Right renal pelvis (tissue), 4 donors: ENCODE measurements at regions not wholly inside any gene's neighbourhood (a gene's known extent, or its start where the extent isn't known, plus 50 kb on each side); places are given as distances from the start of the nearest gene placed in this dataset.
A peak's percentile ranks its signal among the peaks of the same experiment; 100 is the strongest.

Experiments
- DNase-seq, 4 donors: peaks; one replicate each; pipeline ENCODE4 v3.0.0-alpha.2; 2013; ENCODE audit warnings: low read depth in 4 of 4, low spot score in 3 of 4, missing footprints in 1 of 4

DNA sequence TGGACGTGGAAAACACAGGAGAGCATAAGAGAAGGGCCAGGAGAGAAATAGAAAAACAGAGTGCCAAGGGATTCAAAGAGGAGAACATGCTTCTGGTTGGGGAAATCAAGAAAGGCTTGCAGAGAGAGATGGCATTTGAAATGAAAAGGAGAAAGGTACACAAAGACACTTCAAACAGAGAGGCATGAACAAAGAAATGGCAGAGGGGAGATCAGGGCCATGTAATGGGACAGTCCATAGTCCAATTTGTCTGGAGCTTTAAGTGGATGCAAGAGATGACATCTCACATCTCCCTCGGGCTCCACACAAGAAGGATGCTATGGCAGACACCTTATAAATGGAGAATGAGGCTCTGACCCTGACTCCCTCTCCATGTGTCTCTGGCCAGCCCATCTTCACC lies 331.1 kb downstream of the MLLT3 start:
- no peak for DNase-seq

DNA sequence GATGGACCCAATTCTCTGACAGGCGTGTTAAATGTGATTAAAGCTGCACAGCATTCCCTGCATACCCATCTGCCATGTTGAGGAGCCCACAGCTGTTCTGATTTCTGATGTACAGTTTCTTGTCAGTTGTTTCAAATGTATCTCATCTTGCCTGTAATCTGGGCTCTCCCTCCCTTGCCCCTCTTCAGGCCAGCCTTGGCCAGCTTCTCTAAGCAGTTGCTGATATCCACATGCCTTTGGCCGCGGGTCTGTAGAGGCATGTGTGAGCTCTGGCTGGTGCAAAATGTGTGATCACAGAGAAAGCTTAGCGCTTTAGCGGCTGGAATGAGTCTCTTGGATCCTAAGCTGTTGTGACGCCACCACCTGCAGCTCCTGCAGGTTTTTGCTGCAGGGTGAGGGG lies 332.0 kb downstream of the MLLT3 start:
- no peak for DNase-seq

DNA sequence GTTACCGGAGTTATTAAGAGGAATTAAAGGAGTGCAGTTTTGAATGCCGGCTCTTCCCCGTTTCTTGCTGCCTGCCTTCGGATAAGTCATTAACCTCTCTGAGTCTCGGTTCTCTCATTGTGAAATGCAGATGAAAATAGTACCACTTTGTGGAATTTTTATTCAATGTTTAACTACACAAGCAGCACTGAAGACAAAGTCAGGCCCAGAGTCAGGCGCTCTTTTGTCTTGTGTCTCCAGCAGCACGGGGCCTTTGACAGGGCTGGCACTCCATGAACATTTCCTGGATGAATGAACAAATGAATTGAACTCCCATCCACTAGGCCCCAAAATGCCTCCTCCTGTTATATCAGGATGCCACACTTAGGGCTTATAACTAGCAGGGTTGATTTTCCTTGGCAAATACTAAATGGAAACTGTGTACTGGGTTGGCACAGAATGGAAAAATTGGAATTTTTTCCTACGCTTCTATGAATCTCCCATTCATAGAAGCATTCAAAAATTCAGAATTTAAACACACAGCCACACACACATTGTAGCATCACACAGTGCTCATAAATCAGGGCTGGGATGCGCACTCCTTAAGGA lies 332.8 kb downstream of the MLLT3 start:
- DNase-seq, result no peak

DNA sequence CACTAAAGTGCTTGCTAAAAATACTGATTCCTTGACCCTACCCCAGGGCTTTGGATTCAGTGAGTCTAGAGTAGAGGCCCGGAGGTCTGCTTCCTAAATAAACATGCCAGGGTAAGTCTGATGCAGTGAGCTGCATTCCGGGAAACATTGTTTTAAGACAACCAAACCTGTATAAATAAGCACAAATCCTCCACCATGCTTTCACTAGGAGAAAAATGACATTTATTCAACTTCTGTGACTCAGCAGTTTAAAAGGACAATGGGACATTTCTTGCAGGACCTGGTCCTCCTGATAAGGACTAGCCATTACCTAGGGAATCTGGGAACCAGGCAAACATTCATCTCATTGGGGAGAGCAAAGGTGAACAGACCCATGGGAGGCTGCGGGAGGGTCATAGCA lies 335.3 kb downstream of the MLLT3 start:
- no peak for DNase-seq

DNA sequence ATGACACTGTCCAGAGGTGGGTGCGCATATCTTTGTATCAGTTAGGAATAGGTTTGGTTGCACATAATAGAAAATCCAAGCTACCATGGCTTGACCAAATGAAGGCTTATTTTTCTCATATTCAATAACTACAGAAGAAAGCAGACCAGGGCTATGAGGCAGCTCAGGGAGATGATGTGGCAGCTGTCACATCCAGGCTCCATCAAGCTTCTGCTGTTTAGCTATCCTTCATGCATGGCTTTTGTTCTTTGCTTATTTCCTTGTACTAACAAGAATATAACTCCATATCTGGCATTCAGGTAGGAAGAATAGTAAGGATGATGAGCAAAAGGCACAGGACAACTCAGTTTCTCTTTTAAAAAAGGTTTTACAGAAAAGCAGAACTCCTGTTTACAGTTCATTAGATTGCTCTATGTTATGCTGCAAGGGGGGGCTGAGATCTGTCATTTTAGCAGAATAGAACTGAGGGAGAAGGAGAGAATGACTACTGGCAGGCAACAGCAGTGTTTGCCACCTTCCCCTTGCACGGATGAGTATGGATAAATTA lies 336.1 kb downstream of the MLLT3 start:
- DNase-seq, result no peak

DNA sequence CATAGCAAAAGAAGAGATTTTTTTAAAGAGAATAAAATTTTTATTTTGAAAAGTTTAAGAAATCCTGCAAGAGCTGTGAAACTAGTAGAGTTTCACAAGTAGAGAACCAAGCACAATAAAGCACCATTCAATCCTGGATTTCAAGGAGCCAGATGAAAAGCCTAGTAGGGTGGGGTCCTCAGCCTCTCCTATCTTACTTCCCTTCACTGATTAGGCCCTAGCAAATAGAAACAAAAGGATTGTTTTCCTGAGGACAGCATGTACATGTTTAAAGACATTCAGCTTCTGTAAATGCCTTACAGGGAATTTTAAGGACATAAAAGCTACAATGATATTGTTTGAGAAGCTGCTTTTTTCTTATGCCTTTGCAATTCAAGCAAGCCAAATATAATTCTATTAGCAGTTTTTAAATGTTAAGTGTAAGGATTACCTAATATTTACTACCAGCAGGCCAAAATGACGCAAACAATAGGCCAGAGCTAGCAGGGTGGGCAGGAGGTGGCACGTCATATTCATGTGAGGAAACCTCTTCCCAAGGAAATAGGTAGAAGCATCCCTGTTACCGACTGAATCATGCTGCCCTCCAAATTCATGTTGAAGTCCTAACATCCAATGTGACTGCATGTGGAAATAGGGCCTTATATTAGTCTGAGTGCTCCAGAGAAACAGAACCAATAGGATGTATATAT lies 337.6 kb downstream of the MLLT3 start:
- DNase-seq, result no peak

GRCh38 chr9:20280330-20280729 lies 342.0 kb downstream of the MLLT3 start:
- DNase-seq, result no peak

DNA sequence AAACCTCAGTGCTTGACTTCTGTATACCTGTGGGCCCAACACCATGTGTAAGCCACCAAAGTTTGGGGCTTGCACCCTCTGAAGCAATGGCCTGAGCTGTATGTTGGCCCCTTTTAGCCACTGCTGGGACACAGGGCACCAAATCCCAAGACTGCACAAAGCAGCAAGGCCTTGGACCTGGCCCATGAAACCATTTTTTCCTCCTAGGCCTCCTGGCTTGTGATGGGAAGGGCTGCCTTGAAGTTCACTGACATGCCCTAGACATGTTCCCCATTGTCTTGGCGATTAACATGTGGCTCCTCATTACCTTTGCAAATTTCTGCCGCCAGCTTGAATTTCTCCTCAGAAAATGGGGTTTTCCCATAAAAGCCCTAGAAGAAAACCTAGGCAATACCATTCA lies 345.5 kb downstream of the MLLT3 start:
- no peak for DNase-seq

GRCh38 chr9:20271723-20272122 lies 350.6 kb downstream of the MLLT3 start:
- no peak for DNase-seq

- peak; percentile 33 to 67 (median 42) for DNase-seq
Measured at GRCh38 chr9:20271096-20271495, 351.2 kb downstream of the MLLT3 start.

DNA sequence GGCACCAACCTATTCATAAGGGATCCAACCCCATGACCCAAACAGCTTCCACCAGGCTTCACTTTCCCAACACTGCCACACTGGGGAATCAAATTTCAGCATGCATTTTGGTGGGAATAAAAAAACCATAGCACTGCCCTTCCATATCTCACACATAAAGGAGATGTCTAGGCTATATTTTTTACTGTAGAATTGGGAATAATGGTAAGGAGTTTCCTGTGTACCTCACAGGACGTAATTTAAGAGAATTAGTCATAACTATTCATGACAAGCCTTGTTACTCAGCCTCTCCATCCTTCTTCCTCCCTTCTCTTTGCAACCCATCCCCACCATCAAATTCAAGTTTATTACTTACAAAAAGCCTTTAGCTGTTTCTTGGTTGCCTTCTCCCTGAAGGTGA lies 352.1 kb downstream of the MLLT3 start:
- no peak for DNase-seq

GRCh38 chr9:20269620-20270019 lies 352.7 kb downstream of the MLLT3 start:
- DNase-seq, result no peak

GRCh38 chr9:20264896-20265295 lies 357.4 kb downstream of the MLLT3 start:
- no peak for DNase-seq

DNA sequence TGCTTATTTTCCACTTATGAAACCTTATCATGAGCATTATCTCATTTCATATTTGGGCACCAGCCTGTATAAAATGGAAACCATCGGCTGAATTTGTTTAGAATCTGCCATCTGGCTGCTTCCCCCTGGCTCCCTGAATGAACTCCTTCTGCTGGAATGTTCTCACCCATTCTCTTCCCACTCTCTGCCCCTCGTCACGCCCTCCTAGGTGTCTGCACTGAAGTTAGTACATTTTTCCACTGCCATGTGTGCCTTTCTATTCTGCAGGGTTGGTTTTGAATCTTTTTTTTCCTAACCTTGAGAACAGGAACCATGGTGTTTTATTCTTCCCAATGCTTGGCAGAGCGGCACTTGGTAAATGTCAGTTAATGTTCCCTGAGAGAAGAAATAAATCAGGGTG lies 359.7 kb downstream of the MLLT3 start:
- no peak for DNase-seq

DNA sequence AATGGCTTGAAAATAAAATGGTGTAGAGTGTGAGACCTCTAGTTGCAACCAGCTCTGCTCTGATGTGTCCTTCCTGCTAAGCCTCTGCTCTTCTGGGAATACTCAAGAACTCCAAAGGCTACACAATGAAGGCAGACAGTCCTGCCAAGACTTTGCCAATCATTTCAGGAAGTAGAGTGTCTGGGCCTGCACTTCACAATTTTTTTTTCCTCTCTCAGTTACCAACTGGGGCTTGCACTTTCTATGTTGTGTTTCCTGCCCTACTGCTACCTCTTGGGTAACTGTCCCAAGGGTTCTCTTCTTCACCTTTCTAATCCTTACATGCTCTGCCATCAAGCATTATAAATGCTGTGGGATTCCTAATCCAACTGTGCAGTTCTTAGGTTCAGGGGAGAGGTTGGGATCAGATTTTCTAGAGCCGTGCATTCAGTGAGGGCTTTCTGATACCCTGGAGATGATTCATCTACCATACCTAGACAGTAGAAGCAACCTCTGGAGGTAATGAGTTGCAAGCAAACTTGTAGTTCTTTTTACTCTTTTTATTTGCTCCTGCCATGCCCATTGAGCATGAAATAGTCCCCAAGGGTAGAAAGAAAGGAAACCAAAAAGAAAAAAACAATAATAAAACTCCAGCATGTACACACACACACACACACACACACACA lies 365.9 kb downstream of the MLLT3 start:
- no peak for DNase-seq

- no peak for DNase-seq
Measured at GRCh38 chr9:20255052-20255451, 367.2 kb downstream of the MLLT3 start.

DNA sequence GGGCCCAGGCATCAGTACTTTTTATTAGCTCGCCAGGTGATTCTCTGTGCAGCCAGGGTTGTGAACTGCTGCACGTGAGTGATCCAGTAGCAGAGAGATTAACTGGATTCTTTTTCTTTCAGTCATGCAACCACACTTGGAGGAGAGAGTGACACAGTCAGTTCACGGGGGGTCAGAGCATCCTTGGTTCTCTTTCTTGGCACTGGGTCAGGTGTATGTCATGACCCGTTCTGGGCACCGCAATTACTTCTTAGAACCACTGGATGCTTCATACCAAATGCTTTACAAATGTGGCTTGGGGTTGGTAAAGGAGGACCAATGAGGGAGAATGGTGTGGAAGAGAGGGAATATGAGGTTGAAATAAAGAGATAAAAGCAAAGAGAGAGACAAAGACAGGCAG lies 368.7 kb downstream of the MLLT3 start:
- no peak for DNase-seq

- DNase-seq, result no peak
Measured at GRCh38 chr9:20252778-20253177, 369.5 kb downstream of the MLLT3 start.

- no peak for DNase-seq
Measured at GRCh38 chr9:20250791-20251190, 371.5 kb downstream of the MLLT3 start.

DNA sequence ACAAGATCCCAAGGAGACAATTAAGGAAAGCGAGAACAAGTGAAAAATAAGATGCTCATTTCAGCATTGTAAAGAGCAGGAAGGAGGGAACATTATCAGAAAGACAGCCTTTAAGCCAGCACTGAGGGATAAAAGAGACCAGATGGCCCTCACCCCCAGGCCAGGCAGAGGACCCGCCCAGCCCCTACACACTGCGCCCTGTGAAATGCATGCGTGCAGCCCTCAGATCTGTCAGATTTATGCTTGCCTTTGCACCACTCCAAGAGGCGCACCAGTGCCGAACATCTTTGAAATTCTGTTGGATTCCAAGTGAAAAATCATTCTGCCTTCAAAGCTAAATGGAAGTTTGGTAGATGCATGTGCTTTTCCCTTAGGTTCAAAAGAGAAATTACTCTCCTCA lies 378.0 kb downstream of the MLLT3 start:
- no peak for DNase-seq

- DNase-seq, result no peak
Measured at GRCh38 chr9:20243841-20244240, 378.5 kb downstream of the MLLT3 start.
